HG02588 (cell line): ENCODE measurements at regions not wholly inside any gene's neighbourhood (a gene's known extent, or its start where the extent isn't known, plus 50 kb on each side); places are given as distances from the start of the nearest gene placed in this dataset.

Source experiments
- ATAC-seq: cut with Tn5 transposase; IDR thresholded peaks from one replicate; pipeline ENCODE4 v1.9.1; 2021; ENCODE audit warnings: mild to moderate bottlenecking, moderate library complexity; ENCODE audit not compliant: unreplicated experiment

DNA sequence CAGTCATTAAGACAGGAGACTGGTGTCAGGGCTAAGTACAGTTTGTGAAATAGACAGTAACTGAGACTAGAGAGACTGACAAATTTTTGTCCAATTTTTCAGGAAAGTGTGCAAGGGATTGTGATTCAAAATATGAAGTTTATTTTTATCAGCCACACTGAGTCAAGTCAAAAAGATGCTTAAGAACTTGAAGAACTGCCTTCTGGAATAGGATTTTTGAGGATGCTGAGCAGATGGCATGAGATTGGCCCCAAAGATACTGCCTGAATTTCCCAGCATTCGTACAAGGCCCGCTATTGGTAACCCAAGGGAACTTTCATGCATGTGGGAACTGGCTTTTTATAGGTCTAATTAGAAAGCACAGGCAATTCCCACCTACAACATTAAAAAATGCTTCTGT is 610.0 kb downstream of the LMO4 start:
- ATAC-seq = no peak

- ATAC-seq = no peak
Observed at GRCh38 chr1:87939444-87939843, 610.8 kb downstream of the LMO4 start.

DNA sequence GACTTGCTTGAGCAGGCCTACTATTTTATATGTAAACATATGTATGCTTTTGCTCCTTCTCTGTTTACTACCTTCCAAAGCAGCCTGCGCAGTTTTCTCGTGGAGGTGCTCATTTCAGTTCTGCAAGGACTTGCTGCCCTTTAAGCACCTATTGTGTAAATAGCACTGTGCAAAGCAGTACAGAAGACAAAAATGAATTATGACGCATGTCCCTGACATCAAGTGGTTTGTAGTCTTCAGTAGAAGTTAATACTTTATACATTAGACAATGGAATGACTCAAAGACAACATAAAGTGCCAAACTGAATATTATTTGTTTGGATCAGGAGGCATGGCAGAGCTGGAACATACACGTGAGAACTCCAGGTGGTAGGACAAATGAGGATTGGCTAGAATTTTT is 611.7 kb downstream of the LMO4 start:
- ATAC-seq = no peak

DNA sequence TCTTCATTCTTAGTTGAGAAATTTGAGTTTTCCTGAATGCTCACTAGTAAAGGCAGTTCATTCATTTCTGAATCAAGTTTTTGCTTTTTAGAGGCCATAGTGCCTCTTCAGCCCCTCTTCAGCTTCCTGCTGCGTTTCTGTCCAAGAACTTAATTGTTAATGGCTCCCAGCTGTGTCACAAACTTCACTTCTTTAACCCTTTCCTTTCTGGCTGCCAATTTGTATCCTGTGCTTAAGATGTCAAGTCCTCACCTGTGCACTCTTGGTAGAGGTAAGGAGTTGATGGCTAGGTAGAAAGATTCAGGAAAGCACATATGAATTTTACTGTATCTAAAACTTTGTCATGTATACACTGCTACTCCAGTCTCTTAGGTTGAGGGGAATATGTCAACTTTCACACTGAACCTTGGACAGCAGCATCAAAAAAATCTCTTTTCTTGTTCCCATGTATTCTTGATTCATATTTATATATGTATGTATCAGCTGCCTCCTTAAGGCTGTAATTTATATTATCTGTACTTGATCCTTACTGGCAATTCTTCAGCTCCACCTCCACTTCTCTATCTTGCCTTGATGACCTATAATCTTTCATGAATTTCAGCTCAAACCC is 612.8 kb downstream of the LMO4 start:
- no peak for ATAC-seq

DNA sequence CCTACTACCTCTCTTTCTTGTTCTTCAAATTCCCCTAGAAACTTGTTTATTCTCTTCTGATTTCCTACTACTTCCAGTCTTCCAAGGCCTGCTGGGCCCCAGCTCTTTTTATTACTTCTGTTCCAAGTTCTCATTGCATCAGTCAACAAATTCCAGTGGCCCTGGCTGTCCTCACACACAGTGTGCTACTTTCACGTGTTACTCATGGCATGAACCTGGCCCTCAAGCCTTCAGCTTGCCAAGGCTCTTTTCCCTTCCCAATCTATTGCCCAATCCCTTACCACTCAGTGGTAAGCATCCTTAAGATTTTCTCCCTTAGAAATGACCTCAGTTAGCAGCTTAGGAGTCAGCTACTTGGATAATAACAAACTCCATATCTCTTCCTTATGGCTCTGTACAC is 613.5 kb downstream of the LMO4 start:
- no peak for ATAC-seq

DNA sequence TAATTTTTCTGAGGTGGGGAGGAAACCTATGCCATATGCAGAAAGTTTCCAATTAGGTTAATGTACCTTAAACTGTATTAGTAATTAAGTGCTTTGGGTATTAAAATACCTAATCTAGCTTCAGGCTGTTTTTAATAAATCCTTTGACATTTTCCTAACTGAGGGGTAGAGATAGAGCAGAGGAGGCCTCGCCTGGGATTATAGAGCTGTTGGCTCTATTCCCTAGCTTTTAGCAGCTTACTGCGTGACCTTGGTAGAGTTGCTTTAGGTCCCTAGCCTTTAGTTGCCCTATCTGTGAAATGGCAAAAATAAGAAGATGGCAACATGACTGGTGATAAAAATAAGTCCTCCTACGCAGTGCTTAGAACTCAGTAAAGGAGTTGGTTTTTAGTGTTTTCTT is 621.0 kb downstream of the LMO4 start:
- ATAC-seq = no peak

DNA sequence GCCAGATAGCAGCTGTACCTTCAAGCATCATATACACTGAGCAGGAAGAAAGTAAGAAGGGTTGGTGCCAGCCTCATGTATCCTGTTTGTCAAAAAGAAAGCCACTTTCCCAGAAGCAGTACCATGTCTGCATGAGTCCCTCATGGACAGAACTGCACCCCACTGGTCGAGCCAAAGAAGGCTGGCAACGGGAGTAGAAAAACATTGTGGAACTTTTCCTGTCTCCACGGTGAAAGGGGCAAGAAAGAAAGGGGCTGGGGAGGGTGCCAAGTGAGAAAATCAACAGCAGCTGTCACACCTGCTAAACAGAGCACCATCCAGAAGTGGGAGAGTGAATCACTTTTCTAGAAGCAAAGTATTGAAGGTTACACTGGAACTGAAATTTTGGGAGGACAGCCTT is 621.7 kb downstream of the LMO4 start:
- ATAC-seq = no peak

DNA sequence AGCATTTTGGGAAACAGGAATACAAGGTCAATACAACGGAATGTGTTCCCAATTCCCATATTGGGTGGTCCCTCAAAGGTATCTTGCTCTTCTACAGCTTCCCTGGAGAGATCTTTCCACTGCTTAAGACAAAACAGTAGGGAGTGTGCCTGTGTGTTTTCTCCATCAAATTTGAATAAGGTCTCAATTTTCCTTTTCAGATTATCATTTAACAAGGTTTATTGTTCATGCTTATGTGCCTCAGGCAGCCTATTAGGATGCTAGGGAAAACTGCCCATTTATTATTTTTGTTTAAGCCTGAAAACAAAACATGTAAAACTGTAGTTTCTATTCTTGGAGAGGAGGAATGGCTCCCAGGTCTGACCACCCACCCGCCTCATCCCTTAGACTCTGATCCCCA is 622.7 kb downstream of the LMO4 start:
- ATAC-seq = no peak

DNA sequence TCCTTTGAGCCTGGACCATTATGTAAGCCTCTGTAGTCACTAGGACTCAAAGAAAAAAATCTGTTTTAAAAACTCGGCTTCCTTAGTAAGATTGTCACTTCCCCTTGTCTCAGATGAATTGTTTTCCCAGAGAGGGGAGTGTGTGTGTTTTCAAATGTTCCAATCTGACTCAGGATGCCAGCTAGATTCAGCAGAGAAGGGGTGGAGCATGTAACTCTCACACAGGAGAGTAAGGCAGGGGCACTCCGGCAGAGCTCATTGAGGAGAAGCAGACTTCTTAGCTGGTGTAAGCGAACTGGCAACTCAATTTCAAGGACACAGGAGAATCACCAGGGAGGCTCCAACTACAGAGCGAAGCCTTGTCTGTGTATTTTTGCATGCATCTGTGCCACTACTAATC is 623.2 kb downstream of the LMO4 start:
- ATAC-seq = no peak

DNA sequence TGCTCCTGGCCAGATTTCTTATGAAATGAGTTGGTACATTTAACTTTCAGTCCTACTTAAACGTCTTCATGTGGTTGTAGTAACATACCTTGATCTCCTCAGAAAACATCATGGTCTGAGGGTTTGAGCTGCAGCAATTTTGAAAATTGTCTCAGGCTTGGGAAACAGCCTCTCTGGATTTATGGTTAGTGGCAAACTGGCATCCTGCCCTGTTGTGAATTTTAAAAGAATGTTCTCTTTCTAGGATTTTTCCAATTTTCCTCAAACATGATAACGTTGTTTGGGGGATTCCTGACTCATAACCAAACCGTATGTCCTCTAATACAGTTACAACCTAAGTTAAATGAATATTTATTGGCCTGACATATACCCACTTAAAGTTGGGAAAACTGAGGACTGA is 624.4 kb downstream of the LMO4 start:
- no peak for ATAC-seq

DNA sequence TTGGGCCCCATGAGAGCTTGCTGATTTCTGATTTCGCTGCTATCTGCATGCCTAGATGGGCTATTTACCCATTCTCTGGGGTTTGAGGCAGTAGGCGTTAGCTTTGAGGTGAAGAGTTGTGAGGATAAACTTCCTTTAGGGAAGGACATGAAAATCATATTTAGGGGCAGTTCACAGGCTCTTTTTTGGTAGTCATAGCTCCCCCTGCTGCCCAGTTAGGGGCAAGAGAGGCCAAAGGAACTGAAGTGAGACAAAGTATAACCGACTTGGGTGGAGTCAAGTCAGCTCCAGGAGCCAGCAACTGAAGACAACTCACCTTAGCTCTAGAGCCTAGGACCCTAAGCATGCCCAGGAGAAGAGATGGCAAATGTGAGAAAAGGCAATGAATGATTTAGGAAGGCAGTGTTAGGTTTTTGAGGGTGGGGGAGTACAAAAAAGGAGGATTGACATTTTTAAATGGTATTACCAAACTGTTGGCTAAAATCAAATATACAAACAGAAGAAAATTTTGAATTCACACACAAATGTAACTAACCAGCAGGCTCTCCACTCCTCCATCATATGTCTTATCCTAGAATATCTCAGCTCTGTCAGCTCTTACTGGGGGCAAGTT is 625.2 kb downstream of the LMO4 start:
- no peak for ATAC-seq

DNA sequence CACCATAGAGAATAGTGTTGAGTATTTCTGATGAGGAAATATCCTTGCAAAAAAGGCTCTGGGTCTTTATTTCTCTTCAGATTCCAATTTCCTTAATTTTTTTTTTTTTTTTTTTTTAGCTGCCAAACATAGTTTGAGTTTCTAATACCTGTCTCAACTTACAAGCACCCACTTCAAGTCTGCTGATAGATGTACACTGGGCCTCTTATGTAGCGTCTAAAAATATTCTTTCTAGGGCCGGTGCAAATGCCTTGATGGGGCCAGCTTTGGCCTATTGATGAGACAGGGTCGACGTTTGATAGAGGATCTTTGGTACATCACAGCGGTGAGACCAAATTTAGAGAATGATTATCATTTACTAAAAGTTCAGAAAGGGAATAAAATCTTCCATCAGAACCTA is 626.4 kb downstream of the LMO4 start:
- ATAC-seq = no peak

DNA sequence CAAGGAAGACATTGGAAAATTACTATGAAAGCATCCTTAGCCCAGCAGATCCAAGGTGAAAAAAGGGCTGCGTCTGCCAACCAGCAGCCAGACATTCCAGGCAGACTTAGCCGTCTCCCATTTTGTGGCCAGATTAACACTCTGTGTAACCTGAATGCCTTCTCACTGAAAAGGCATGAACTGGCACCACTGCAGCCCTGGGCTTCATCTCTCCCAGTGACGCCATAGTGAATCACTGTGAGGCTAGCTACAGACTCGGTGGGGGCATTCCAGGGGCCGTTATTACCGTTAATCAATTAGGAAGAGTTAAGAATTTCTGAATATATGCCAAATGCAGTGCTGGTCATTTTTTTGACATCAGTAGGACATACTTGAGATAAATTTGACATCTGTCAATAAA is 627.4 kb downstream of the LMO4 start:
- no peak for ATAC-seq

DNA sequence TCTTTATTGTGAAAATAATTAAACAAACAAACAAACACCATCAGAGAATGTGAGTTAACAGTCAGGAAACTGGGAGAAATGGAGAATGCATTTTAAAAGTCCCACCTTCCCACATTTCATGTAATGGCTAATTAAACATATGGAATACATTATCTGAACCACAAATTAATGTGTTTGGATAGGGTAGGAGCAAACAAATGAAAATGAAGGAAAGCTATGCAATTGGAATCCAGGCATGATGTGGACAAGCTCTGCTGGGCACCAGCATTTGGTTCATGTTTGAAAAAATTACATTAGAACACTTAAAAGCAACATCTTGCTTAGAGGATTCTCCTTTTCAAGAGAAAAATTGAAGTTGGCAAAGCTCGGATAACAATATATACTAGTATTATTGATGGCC is 628.1 kb downstream of the LMO4 start:
- ATAC-seq = no peak

- no peak for ATAC-seq
Observed at GRCh38 chr1:87957331-87957730, 628.7 kb downstream of the LMO4 start.

- no peak for ATAC-seq
Observed at GRCh38 chr1:87958201-87958600, 629.5 kb downstream of the LMO4 start.

DNA sequence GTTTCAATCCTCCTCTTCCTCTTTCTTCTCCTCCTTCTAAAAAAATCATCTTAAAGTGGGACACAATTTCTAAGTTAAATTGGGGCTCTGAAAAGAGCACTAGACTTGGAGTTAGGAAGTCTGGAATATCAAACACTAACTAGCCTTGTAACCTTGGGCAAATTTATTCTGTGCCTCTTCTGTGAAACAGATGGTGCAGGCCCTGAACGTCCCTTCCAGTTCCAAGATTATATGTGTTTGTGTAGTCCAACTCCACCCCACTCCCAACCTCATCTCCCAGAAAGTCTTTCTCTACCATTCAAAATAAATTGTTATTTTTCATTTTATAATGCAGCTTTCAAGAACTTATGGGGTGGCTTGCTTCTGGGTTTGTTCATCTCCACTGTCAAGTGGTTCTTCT is 630.0 kb downstream of the LMO4 start:
- ATAC-seq = no peak

DNA sequence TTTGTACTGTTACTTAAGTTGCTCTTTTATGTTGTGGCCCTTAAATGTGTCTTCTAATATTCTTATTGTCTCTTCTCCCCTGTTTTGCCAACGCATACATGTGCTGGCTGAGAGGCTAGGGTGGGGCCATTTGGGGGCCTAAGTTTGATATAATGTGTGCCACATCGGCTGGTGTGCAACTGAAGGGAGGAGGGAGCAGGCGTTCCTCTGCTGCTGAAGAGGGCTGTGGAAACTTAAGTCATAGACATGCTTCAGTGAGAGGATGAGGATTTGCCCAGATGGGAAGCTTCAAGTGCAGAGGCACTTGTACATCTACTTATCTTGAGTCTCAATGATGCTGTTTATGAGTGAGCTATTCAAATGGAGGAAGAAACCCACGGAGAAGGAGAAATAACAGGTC is 630.6 kb downstream of the LMO4 start:
- ATAC-seq = no peak

DNA sequence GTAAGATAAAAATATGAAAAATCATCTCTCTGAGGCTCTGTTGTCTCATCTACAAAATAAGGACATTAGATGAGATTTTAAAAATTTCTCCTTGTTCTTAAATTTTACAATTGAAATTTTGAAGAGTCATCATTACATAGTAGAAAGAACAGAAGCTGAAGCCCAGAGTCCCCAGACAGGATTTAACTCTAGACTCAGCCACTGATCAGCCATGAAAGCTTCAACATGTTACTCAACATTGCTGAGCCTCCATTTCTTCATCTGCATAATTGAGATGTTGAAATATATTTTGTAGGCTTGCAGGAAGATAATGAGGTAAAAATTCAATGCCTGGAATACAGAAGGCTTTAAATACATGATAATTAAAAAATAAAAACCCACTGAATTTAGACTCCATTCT is 633.3 kb downstream of the LMO4 start:
- ATAC-seq = no peak

DNA sequence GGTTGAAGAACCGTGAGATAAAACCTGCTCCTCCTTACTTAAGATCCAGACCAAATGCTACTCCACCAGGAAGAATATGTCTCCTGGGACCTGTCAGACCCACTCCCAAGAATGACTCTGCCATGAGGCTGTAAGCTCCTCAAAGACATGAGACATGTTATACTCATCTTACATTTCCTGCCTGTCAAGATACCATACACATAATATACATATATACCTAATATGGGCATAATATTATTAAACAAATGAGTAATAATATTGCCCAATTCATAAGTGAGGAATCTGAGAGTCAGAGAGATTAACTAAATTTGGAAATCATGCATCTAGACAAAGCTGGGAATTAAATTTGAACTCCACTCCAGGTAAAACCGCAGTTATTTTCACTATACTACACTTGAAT is 634.9 kb downstream of the LMO4 start:
- no peak for ATAC-seq

DNA sequence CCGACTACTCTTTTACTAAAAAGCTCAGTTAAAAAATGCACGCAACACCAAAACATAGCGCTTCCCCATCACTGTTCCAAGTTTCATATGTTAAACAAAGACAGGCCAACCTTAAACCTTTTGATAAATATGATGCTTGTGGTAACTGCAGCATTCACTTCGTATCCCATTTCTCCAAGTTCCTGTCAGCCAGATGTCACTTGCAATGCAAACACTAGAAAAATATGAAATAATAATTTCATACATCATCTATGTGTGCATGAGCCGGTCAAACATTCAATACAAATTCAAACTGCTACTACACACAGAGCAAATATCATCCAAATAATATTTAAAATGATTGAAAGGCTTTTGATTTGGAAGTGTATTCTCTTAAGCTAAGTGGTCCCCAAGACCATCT is 636.5 kb downstream of the LMO4 start:
- no peak for ATAC-seq

DNA sequence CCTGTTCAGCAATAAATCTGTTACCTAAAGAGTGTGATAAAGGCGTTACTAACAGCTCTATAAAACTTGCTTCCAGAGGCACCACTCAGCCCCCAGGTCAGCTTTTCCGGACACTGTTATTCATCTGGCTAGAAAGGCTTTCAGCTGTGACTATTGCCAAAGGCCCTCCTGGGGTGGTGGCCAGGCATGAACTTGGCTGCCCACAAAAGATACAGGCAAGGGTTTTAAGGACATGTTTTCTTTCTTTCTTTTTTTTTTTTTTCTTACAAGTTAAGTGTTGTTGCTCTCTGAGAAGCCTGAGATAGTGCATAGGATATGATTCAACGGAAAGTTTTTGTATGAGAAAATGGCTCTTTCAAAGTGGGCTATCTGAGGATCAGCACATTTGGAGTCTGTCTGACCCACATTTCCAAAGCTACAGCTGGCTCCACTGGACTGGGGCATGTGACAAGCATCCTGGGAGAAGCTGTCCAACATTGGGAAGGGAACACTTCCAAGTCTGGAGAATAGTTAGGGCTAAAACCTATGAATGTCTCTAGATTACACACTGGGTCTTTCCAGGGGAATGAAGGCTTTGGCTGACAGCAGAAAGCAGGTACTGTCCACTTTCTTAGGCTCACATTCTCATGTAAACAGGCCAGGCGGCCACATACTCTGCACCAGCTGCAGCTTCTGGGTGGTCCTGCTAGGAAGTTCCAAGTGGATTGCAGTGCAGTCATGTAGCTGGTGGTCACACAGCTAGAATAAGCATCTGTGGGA is 639.7 kb downstream of the LMO4 start:
- no peak for ATAC-seq

DNA sequence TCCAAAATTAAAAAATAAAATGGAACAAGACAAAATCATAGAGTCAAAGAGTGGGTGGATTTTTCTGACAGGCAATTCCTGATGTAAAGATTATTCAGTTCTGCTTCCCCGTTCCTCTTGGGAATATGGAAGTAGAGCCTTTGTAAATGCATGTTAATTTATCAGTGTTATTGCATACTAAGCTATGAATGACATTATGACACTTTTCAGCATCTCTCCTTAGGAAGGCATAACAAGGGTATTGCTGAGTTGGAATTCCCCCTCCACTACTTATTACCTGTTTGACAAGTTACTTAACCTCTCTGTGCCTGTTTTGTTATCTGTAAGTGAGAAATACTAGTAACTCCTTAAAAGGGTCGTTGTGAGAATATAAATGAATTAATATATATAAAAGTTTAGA is 640.4 kb downstream of the LMO4 start:
- ATAC-seq = no peak
